ENCODE measurements at regions not wholly inside any gene's neighbourhood (a gene's known extent, or its start where the extent isn't known, plus 50 kb on each side); places are given as distances from the start of the nearest gene placed in this dataset.

DNA sequence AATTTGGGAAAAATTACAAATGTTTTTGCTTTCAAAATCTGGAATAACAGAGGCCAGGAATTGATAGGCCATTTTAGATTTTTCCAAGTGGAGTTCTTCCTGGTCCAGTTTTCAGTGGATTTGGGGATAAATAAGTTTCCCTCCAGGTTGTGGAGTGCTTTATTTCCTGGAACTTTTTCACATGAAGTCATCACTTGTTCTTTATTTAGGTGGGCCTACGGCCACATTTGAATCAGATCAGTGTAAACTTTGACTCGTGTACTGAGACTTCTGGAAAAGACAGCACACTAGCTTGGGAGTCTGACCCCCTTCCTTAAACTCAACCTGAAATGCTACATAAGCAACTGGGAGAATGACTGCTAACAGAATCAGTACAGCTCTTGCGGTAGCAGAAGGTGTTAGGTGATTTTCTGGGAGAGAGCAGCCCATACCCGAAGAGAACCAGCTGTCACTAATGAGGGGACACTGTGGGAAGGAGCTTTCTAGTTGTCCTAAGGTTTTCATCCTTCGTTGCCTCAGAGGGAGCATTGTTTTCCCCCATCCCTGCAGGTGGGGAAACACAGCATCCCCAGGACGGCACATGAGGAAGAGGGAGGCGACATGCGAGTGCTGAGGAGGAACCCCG is 235.2 kb upstream of the FAT1 start:
- no peak for TF ChIP-seq POLR2A (IDR thresholded peaks at IDR 0.05)
- TF ChIP-seq POLR2AphosphoS5 (IDR thresholded peaks at IDR 0.05; ENCODE audit: insufficient read depth in 1 of 2, low read depth in 1 of 2): no peak
- TF ChIP-seq, protein P1, sequence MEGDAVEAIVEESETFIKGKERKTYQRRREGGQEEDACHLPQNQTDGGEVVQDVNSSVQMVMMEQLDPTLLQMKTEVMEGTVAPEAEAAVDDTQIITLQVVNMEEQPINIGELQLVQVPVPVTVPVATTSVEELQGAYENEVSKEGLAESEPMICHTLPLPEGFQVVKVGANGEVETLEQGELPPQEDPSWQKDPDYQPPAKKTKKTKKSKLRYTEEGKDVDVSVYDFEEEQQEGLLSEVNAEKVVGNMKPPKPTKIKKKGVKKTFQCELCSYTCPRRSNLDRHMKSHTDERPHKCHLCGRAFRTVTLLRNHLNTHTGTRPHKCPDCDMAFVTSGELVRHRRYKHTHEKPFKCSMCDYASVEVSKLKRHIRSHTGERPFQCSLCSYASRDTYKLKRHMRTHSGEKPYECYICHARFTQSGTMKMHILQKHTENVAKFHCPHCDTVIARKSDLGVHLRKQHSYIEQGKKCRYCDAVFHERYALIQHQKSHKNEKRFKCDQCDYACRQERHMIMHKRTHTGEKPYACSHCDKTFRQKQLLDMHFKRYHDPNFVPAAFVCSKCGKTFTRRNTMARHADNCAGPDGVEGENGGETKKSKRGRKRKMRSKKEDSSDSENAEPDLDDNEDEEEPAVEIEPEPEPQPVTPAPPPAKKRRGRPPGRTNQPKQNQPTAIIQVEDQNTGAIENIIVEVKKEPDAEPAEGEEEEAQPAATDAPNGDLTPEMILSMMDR (IDR thresholded peaks at IDR 0.05): no peak
- no peak for DNase-seq (ENCODE audit: extremely low spot score in 2 of 2)
- H3K4me3 ChIP-seq: no peak overlapping the region
- no peaks in the 10 kb centered on the region for H3K27me3 ChIP-seq
- H3K4me1 ChIP-seq: no peaks in the 10 kb centered on the region
- intact Hi-C loops (cut with DNase I): no loop called here
- H3K36me3 ChIP-seq: no peaks in the 10 kb centered on the region
- no peaks in the 10 kb centered on the region for H3K9me3 ChIP-seq
- H3K27ac ChIP-seq: no peak overlapping the region

DNA sequence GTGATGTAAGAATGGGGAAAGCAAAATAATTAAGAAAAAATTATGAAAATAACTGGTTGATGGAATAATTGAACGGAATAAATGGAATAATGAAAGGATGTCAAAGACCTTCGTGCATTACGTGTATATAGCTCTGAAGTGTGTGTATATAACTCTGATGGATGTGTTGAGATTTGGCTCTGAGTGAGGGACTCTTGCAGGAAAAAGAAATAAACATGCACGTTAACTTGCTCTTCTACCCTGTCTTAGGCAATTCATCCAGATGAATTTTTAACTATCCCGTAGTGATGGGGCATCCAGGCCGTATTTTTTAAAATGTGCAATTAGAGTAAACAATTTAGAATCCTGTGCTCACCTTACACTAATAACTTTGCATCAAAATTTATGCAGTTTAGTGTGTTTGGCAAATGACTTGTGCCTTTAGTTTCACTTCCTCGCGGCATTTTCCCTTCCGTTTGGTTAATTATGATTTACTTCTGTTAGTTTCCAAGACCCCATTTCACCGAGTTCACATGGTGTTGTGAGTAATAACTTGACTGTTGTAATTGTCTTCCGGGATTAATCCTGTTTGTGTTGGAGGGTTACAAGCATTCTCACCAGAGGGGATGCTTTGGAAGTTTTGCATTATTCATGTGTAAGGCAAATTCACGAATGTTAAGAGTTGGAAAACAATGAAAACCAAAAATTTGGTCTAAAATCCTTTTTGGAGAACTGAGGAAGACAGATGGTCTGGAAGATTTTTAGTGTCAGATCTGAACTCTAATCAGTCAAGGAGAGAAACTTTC is 256.5 kb upstream of the FAT1 start:
- Histone ChIP-seq H3K27ac (no peak overlapping the region), H3K4me1 (no peaks in the 10 kb centered on the region), H3K27me3 (no peaks in the 10 kb centered on the region), H3K4me3 (no peak overlapping the region), H3K36me3 (no peaks in the 10 kb centered on the region), H3K9me3 (no peaks in the 10 kb centered on the region)
- no peak for DNase-seq (ENCODE audit: extremely low spot score in 2 of 2)
- intact Hi-C loops (cut with DNase I): no loop called here
- TF ChIP-seq POLR2AphosphoS5 (IDR thresholded peaks at IDR 0.05; ENCODE audit: insufficient read depth in 1 of 2, low read depth in 1 of 2) (no peak), POLR2A (IDR thresholded peaks at IDR 0.05) (no peak)
- TF ChIP-seq, protein P1 (IDR thresholded peaks at IDR 0.05): no peak

DNA sequence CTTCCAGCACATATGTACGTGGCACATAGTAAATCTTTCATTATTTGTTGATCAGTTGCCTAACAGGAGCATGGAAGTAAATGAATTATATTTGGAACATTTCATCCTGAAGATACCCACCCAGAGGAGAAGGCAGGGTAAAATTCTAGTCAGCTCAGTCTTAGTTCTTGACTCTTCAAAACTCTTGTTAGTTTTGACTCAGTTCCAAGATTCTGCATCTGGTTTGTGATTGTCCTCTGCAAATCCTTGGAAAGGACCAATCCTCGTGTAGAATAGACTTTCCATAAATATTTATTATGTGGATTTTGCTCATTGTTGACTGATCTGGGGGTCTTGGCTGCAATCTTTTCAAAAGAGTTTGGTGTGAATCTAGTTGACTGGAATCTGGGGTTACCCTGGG is 257.5 kb upstream of the FAT1 start:
- no peak for DNase-seq (ENCODE audit: extremely low spot score in 2 of 2)
- Histone ChIP-seq H3K9me3 (no peaks in the 10 kb centered on the region), H3K27me3 (no peaks in the 10 kb centered on the region), H3K27ac (no peak overlapping the region), H3K36me3 (no peaks in the 10 kb centered on the region), H3K4me3 (no peak overlapping the region), H3K4me1 (no peaks in the 10 kb centered on the region)
- TF ChIP-seq POLR2A (IDR thresholded peaks at IDR 0.05) (no peak), POLR2AphosphoS5 (IDR thresholded peaks at IDR 0.05; ENCODE audit: insufficient read depth in 1 of 2, low read depth in 1 of 2) (no peak)
- TF ChIP-seq, protein P1 (IDR thresholded peaks at IDR 0.05): no peak
- intact Hi-C loops (cut with DNase I): no loop called here

DNA sequence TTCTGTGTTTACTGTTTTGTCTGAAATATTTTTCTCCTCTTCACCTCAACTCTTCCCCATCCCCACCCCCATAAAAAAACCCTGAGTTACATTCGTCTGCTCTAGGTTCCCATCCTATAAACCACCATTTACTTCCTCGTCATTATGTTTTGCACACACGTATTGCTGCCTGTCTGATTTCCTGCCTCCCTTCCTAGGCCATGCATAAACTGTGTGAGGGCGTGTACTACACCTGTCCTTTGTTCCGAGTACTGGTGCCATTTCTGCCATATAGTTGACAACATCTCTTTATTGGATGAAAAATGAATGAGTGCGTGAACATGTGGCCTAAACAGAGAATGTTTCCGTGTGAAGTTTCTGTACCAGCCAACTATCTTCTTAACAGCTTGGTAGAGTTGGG is 258.5 kb upstream of the FAT1 start:
- Histone ChIP-seq H3K4me1 (no peaks in the 10 kb centered on the region), H3K9me3 (no peaks in the 10 kb centered on the region), H3K27ac (no peak overlapping the region), H3K4me3 (no peak overlapping the region), H3K27me3 (no peaks in the 10 kb centered on the region), H3K36me3 (no peaks in the 10 kb centered on the region)
- DNase-seq (ENCODE audit: extremely low spot score in 2 of 2): no peak
- intact Hi-C loops (cut with DNase I): no loop called here
- TF ChIP-seq POLR2A (IDR thresholded peaks at IDR 0.05) (no peak), POLR2AphosphoS5 (IDR thresholded peaks at IDR 0.05; ENCODE audit: insufficient read depth in 1 of 2, low read depth in 1 of 2) (no peak)
- TF ChIP-seq, protein P1 (IDR thresholded peaks at IDR 0.05): no peak

DNA sequence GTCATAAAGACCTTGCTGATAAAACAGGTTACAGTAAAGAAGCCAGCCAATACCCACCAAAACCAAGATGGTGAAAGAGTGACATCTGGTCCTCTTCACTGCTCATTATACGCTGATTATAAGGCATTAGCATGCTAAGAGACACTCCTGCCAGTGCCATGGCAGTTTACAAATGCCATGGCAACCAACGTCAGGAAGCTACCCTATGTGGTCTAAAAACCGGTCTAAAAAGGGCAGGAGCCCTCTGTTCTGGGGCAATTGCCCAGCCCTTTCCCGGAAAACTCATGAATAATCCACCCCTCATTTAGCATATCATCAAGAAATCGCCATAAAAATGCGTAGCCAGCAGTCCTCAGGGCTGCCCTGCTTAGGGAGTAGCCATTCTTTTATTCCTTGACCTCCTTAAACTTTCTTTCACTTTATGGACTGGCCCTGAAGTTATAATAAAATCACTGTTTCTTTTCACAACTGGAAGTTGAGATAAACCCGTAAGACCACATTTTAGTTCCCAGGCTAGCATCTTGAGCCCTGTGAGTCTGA is 260.5 kb upstream of the FAT1 start:
- H3K9me3 ChIP-seq: no peaks in the 10 kb centered on the region
- no peaks in the 10 kb centered on the region for H3K27me3 ChIP-seq
- intact Hi-C loops (cut with DNase I): no loop called here
- TF ChIP-seq POLR2AphosphoS5 (IDR thresholded peaks at IDR 0.05; ENCODE audit: insufficient read depth in 1 of 2, low read depth in 1 of 2) (no peak), POLR2A (IDR thresholded peaks at IDR 0.05) (no peak)
- TF ChIP-seq, protein P1 (IDR thresholded peaks at IDR 0.05): no peak
- no peak overlapping the region for H3K4me3 ChIP-seq
- H3K27ac ChIP-seq: no peak overlapping the region
- no peaks in the 10 kb centered on the region for H3K4me1 ChIP-seq
- no peaks in the 10 kb centered on the region for H3K36me3 ChIP-seq
- no peak for DNase-seq (ENCODE audit: extremely low spot score in 2 of 2)
